HG03460 (cell line): ENCODE measurements at regions not wholly inside any gene's neighbourhood (a gene's known extent, or its start where the extent isn't known, plus 50 kb on each side); places are given as distances from the start of the nearest gene placed in this dataset.
"Not testable (repeated sequence)": the region's sequence is repeated elsewhere in the genome, so short reads cannot be mapped to it uniquely, and the experiment has no call there.

Experiments used
- ATAC-seq: cut with Tn5 transposase; IDR thresholded peaks from one replicate; pipeline ENCODE4 v1.9.1; 2021; ENCODE audit not compliant: unreplicated experiment

GRCh38 chr7:25436413-25436812 is 208.1 kb upstream of the NPVF start:
- ATAC-seq, result no peak

GRCh38 chr7:25437308-25437707 is 209.0 kb upstream of the NPVF start:
- no peak for ATAC-seq

- ATAC-seq, result no peak
Measured at GRCh38 chr7:25444991-25445390, 216.7 kb upstream of the NPVF start.

GRCh38 chr7:25448301-25448700 is 220.0 kb upstream of the NPVF start:
- ATAC-seq, result no peak

- no peak for ATAC-seq
Measured at GRCh38 chr7:25454020-25454419, 225.7 kb upstream of the NPVF start.

GRCh38 chr7:25454562-25455041 is 226.3 kb upstream of the NPVF start:
- no peak for ATAC-seq

GRCh38 chr7:25455683-25456251 is 227.5 kb upstream of the NPVF start:
- ATAC-seq, result no peak

GRCh38 chr7:25456467-25457171 is 228.3 kb upstream of the NPVF start:
- ATAC-seq, result no peak

GRCh38 chr7:25459057-25459456 is 230.8 kb upstream of the NPVF start:
- ATAC-seq, result no peak

GRCh38 chr7:25460433-25460832 is 232.1 kb upstream of the NPVF start:
- no peak for ATAC-seq

- no peak for ATAC-seq
Measured at GRCh38 chr7:25469669-25470068, 241.4 kb upstream of the NPVF start.

- no peak for ATAC-seq
Measured at GRCh38 chr7:25476863-25477499, 248.7 kb upstream of the NPVF start.

GRCh38 chr7:25478221-25478620 is 249.9 kb upstream of the NPVF start:
- not testable (repeated sequence) for ATAC-seq

- ATAC-seq, result no peak
Measured at GRCh38 chr7:25478925-25479324, 250.6 kb upstream of the NPVF start.

GRCh38 chr7:25481891-25482290 is 253.6 kb upstream of the NPVF start:
- no peak for ATAC-seq

- ATAC-seq, result no peak
Measured at GRCh38 chr7:25482631-25483030, 254.3 kb upstream of the NPVF start.

- no peak for ATAC-seq
Measured at GRCh38 chr7:25485026-25485425, 256.7 kb upstream of the NPVF start.

GRCh38 chr7:25486656-25487055 is 258.4 kb upstream of the NPVF start:
- no peak for ATAC-seq

GRCh38 chr7:25493805-25494366 is 265.6 kb upstream of the NPVF start:
- ATAC-seq, result no peak

GRCh38 chr7:25494896-25495295 is 266.6 kb upstream of the NPVF start:
- no peak for ATAC-seq

GRCh38 chr7:25495342-25496250 is 267.3 kb upstream of the NPVF start:
- no peak for ATAC-seq
